Endothelial cell of umbilical vein (primary cell): ENCODE measurements at regions not wholly inside any gene's neighbourhood (a gene's known extent, or its start where the extent isn't known, plus 50 kb on each side); places are given as distances from the start of the nearest gene placed in this dataset.
"Not testable (repeated sequence)": the region's sequence is repeated elsewhere in the genome, so short reads cannot be mapped to it uniquely, and the experiment has no call there.

Experiments used
- BruUV-seq: library from RNA; stranded (reverse); fragments of 400-500 nt; replicated peaks from 2 replicates; lab custom pipeline; 2021; lab: Mats Ljungman, UMichigan
- CTCF ChIA-PET: fragments of 300-600, 350-600 bp; sonication (Branson Sonifier 250); formaldehyde crosslinking; loops from one replicate; lab custom pipeline; 2021; ENCODE audit warnings: antibody characterized with exemption, inconsistent platforms; lab: Charles Lee
- POLR2A ChIA-PET: fragments of 300-600, 350-600 bp; sonication (Branson Sonifier 250); formaldehyde crosslinking; loops from one replicate; lab custom pipeline; 2021; ENCODE audit warnings: antibody characterized with exemption, inconsistent platforms; lab: Charles Lee
- DNase-seq: peaks from one replicate; pipeline ENCODE4 v3.0.0-alpha.2; 2011; ENCODE audit warnings: low read depth, low spot score
- FAIRE-seq: peaks from 2 replicates; lab custom pipeline; 2011; peaks lifted over from hg19 to GRCh38; lab: Jason Lieb, UNC
- H2AFZ ChIP-seq: 2 replicates; pipeline ENCODE4 v1.6.0; 2012; ENCODE audit warnings: low read depth, low read length, control low read depth, inconsistent platforms
- H3K27ac ChIP-seq: 2 replicates; pipeline ENCODE4 v1.5.1; 2011; ENCODE audit warnings: low read depth, mild to moderate bottlenecking, control low read depth, low read length, moderate library complexity; ENCODE audit not compliant: insufficient read depth
- H3K27me3 ChIP-seq, 2 experiments: 2 replicates each; pipeline versions ENCODE4 v1.6.0 to v1.6.1; 2011; ENCODE audit warnings: low read length in 2 of 2, mixed read lengths in 1 of 2; ENCODE audit not compliant: control insufficient read depth in 2 of 2, insufficient read depth in 2 of 2
- H3K36me3 ChIP-seq, 2 experiments: 2 replicates in 1 of 2; 3 replicates in 1 of 2; pipeline ENCODE4 v1.5.1; 2011; ENCODE audit warnings: low read length in 2 of 2, mild to moderate bottlenecking in 1 of 2, moderate library complexity in 1 of 2; ENCODE audit not compliant: control insufficient read depth in 2 of 2, insufficient read depth in 2 of 2; ENCODE audit errors: extremely low read depth in 1 of 2
- H3K4me1 ChIP-seq: 3 replicates; pipeline ENCODE4 v1.5.1; 2011; ENCODE audit warnings: mild to moderate bottlenecking, low read length; ENCODE audit not compliant: control insufficient read depth, insufficient read depth; ENCODE audit errors: extremely low read depth
- H3K4me2 ChIP-seq: 2 replicates; pipeline ENCODE4 v1.6.1; 2011; ENCODE audit warnings: low read length, control low read depth, mixed read lengths; ENCODE audit not compliant: insufficient read depth
- H3K4me3 ChIP-seq, 3 experiments: fragments of 200-600 bp in 1 of 3; sonication (generic), shearing (Covaris generic) in 1 of 3; replicated peaks in 1 of 3; 2 replicates each; pipeline ENCODE4 v1.5.1; 2011 to 2016; ENCODE audit warnings: control low read depth in 3 of 3, low read length in 3 of 3, mild to moderate bottlenecking in 2 of 3, inconsistent platforms in 1 of 3, low read depth in 1 of 3, moderate library complexity in 1 of 3; ENCODE audit not compliant: insufficient read depth in 1 of 3
- H3K79me2 ChIP-seq: 2 replicates; pipeline ENCODE4 v1.6.0; 2012; ENCODE audit warnings: low read length, inconsistent platforms; ENCODE audit not compliant: control insufficient read depth, insufficient read depth
- H3K9ac ChIP-seq: replicated peaks from 2 replicates; pipeline ENCODE3; 2011; ENCODE audit warnings: low read length, control low read depth; ENCODE audit not compliant: insufficient read depth; ENCODE audit errors: extremely low read depth
- H3K9me1 ChIP-seq: replicated peaks from 3 replicates; pipeline ENCODE4 v1.6.0; 2011; ENCODE audit warnings: mild to moderate bottlenecking, low read length; ENCODE audit not compliant: control insufficient read depth, insufficient read depth; ENCODE audit errors: extremely low read depth
- H3K9me3 ChIP-seq: replicated peaks from 2 replicates; pipeline ENCODE4 v1.5.1; 2012; ENCODE audit warnings: low read length, inconsistent platforms; ENCODE audit not compliant: control insufficient read depth, insufficient read depth
- H4K20me1 ChIP-seq: replicated peaks from 2 replicates; pipeline ENCODE3; 2011; ENCODE audit warnings: mild to moderate bottlenecking, low read length; ENCODE audit not compliant: control insufficient read depth, insufficient read depth; ENCODE audit errors: extremely low read depth
- EZH2 ChIP-seq: IDR thresholded peaks from 2 replicates; pipeline ENCODE4 v1.6.1; 2012; ENCODE audit warnings: borderline replicate concordance, low read depth, mild to moderate bottlenecking, moderate library complexity, low read length, inconsistent platforms; ENCODE audit not compliant: severe bottlenecking
- GATA2 ChIP-seq: IDR thresholded peaks from 2 replicates; pipeline ENCODE4 v1.7.0; 2011; ENCODE audit warnings: low read depth, mild to moderate bottlenecking, moderate library complexity, mixed read lengths, low read length; ENCODE audit not compliant: insufficient read length, insufficient read depth
- JUN ChIP-seq: IDR thresholded peaks from 2 replicates; pipeline ENCODE4 v1.6.1; 2011; ENCODE audit warnings: borderline replicate concordance, low read depth; ENCODE audit not compliant: insufficient read length, insufficient read depth
- POLR2A ChIP-seq: IDR thresholded peaks from 2 replicates; pipeline ENCODE4 v1.6.1; 2012; ENCODE audit warnings: low read depth, mild to moderate bottlenecking, control low read depth, low read length
- dilution Hi-C: fragments of 300-500 bp; cut with MboI; formaldehyde crosslinking; loops from one replicate; pipeline ENCODE4 v1.15.0; 2019; ENCODE audit warnings: low sequenced_read_pairs; ENCODE audit not compliant: extremely low pct_ligation_motif_present
- intact Hi-C: fragments of 100-400 bp; cut with micrococcal nuclease; formaldehyde crosslinking; loops from one replicate; pipeline ENCODE4 v1.10.0; 2022
- TF ChIP-seq, protein P1 (sequence below): IDR thresholded peaks from 2 replicates; pipeline ENCODE4 v1.6.1; 2011; ENCODE audit not compliant: insufficient read depth, insufficient read length
- TF ChIP-seq, protein P2 (sequence below), 2 donors: IDR thresholded peaks; 1 replicate in 1 of 2; 2 replicates in 1 of 2; pipeline ENCODE4 v1.5.1; 2011; ENCODE audit warnings: low read length in 2 of 2, mild to moderate bottlenecking in 2 of 2, moderate library complexity in 2 of 2, control low read depth in 1 of 2, inconsistent platforms in 1 of 2, low read depth in 1 of 2; ENCODE audit not compliant: insufficient read depth in 1 of 2; ENCODE audit errors: extremely low read depth in 1 of 2

DNA sequence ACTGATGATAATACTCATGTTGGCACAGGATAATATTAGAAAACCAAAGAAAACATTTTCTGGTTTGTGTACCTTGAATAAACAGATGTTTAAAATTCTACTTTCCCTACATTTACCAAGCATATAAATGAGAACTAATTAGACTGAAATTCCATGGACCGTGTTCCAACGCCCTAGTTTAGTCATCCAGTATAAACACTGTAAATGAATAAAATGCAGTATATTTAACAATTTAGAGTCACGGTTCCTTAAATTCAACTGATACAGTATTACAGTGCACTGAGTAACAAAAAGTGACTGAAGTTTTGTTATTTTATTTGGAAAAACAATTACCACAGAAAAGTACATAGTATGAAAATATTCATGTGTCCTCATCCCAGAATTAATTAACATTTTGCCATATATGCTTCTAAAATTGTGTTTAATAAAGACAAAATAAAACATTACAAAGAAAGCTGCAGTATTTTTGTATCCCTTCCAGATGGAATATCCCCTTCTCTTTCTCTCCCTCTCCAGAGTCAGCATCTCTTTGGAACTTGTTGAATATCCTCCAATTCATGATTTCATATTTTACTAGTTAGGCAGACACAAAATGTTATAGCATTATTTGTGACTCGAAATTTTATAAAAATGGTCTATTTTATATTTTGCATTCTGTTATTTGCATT, 112.5 kb downstream of the HMHB1 start:
- Histone ChIP-seq H3K36me3 (no peaks in the 10 kb centered on the region), H3K27ac (no peak overlapping the region), H3K9ac (no peak overlapping the region), H3K4me2 (peak overlapping the region; percentile 57), H3K4me1 (peaks cover 31% of the 10 kb centered on the region), H4K20me1 (no peaks in the 10 kb centered on the region), H3K27me3 (no peaks in the 10 kb centered on the region), H2AFZ (no peak overlapping the region), H3K9me3 (no peaks in the 10 kb centered on the region), H3K79me2 (no peaks in the 10 kb centered on the region), H3K9me1 (no peaks in the 10 kb centered on the region), H3K4me3 (no peak overlapping the region)
- no peak for FAIRE-seq
- no peak for DNase-seq
- TF ChIP-seq JUN (no peak), GATA2 (no peak), POLR2A (no peak), EZH2 (no peak)
- TF ChIP-seq, protein P1, sequence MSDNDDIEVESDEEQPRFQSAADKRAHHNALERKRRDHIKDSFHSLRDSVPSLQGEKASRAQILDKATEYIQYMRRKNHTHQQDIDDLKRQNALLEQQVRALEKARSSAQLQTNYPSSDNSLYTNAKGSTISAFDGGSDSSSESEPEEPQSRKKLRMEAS = no peak
- TF ChIP-seq, protein P2, sequence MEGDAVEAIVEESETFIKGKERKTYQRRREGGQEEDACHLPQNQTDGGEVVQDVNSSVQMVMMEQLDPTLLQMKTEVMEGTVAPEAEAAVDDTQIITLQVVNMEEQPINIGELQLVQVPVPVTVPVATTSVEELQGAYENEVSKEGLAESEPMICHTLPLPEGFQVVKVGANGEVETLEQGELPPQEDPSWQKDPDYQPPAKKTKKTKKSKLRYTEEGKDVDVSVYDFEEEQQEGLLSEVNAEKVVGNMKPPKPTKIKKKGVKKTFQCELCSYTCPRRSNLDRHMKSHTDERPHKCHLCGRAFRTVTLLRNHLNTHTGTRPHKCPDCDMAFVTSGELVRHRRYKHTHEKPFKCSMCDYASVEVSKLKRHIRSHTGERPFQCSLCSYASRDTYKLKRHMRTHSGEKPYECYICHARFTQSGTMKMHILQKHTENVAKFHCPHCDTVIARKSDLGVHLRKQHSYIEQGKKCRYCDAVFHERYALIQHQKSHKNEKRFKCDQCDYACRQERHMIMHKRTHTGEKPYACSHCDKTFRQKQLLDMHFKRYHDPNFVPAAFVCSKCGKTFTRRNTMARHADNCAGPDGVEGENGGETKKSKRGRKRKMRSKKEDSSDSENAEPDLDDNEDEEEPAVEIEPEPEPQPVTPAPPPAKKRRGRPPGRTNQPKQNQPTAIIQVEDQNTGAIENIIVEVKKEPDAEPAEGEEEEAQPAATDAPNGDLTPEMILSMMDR (IDR thresholded peaks at IDR 0.05; ENCODE audit: extremely low read depth in 1 of 2, insufficient read depth in 1 of 2, low read depth in 1 of 2, low read length in 2 of 2) = no peak
- POLR2A ChIA-PET = no interaction called here
- CTCF ChIA-PET = no interaction called here
- intact Hi-C loops = no loop called here
- BruUV-seq = no TSS peak
- dilution Hi-C loops = no loop called here

DNA sequence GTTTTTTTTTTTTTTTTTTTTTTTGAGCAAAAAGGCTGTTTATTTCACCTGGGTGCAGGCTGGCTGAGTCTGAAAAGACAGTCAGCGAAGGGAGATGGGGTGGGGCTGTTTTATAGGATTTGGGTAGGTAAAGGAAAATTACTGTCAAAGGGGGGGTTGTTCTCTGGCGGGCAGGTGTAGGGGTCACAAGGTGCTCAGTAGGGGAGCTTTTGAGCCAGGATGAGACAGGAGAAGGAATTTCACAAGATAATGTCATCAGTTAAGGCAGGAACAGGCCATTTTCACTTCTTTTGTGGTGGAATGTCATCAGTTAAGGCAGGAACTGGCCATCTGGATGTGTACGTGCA, 113.0 kb downstream of the HMHB1 start:
- H3K9me1 ChIP-seq, H3K27me3 ChIP-seq, BruUV-seq, H3K36me3 ChIP-seq, DNase-seq, CTCF ChIA-PET, H3K4me3 ChIP-seq, FAIRE-seq, H3K9me3 ChIP-seq, H3K4me2 ChIP-seq, H3K9ac ChIP-seq, H4K20me1 ChIP-seq, H3K79me2 ChIP-seq, H3K27ac ChIP-seq, H2AFZ ChIP-seq, dilution Hi-C loops, POLR2A ChIA-PET, intact Hi-C loops: not testable (repeated sequence)
- H3K4me1 ChIP-seq = peaks cover 31% of the 10 kb centered on the region
